RWPE2 (cell line): ENCODE measurements at regions not wholly inside any gene's neighbourhood (a gene's known extent, or its start where the extent isn't known, plus 50 kb on each side); places are given as distances from the start of the nearest gene placed in this dataset.

Source experiments
- ATAC-seq: fragments of 200-7000 bp; cut with Tn5 transposase; 3 replicates; pipeline ENCODE4 v1.9.1; 2021; ENCODE audit warnings: low read depth
- DNase-seq: peaks from one replicate; pipeline ENCODE4 v3.0.0-alpha.2; 2020; ENCODE audit warnings: low spot score
- H3K27ac ChIP-seq: fragments of 450-650 bp; 2 replicates; pipeline ENCODE4 v1.5.1; 2017; ENCODE audit warnings: mild to moderate bottlenecking; ENCODE audit not compliant: poor library complexity, severe bottlenecking
- H3K27me3 ChIP-seq: fragments of 250-450 bp; sonication (Bioruptor Pico); 2 replicates; pipeline ENCODE4 v1.5.1; 2021; ENCODE audit warnings: mild to moderate bottlenecking, moderate library complexity; ENCODE audit not compliant: insufficient read depth, poor library complexity, severe bottlenecking
- H3K36me3 ChIP-seq: fragments of 250-450 bp; sonication (Bioruptor Pico); 2 replicates; pipeline ENCODE4 v1.5.1; 2020; ENCODE audit warnings: low read depth, mild to moderate bottlenecking, moderate library complexity
- H3K4me1 ChIP-seq: fragments of 250-450 bp; sonication (Bioruptor Pico); 2 replicates; pipeline ENCODE4 v1.5.1; 2021; ENCODE audit warnings: mild to moderate bottlenecking, moderate library complexity; ENCODE audit not compliant: insufficient read depth, poor library complexity, severe bottlenecking
- H3K4me3 ChIP-seq: fragments of 250-450 bp; sonication (Bioruptor Pico); 2 replicates; pipeline ENCODE4 v1.5.1; 2021; ENCODE audit warnings: mild to moderate bottlenecking, moderate library complexity; ENCODE audit not compliant: severe bottlenecking
- H3K9me3 ChIP-seq: fragments of 250-450 bp; sonication (Bioruptor Pico); 2 replicates; pipeline ENCODE4 v1.5.1; 2021; ENCODE audit warnings: mild to moderate bottlenecking, moderate library complexity; ENCODE audit not compliant: severe bottlenecking
- CTCF ChIP-seq: fragments of 450-650 bp; IDR thresholded peaks from one replicate; pipeline ENCODE4 v1.5.1; 2017; ENCODE audit warnings: mild to moderate bottlenecking, moderate library complexity; ENCODE audit not compliant: poor library complexity, severe bottlenecking

- no peaks in the 10 kb centered on the region for H3K36me3 ChIP-seq
- no peak overlapping the region for H3K27ac ChIP-seq
- no peak for ATAC-seq
- no peak overlapping the region for H3K4me3 ChIP-seq
- H3K4me1 ChIP-seq: no peaks in the 10 kb centered on the region
- no peaks in the 10 kb centered on the region for H3K27me3 ChIP-seq
- H3K9me3 ChIP-seq: no peaks in the 10 kb centered on the region
- no peak for TF ChIP-seq CTCF
- DNase-seq: no peak
Observed at GRCh38 chr2:225971433-225971832, 571.9 kb downstream of the NYAP2 start.

- H3K4me3 ChIP-seq: no peak overlapping the region
- DNase-seq: no peak
- TF ChIP-seq CTCF: no peak
- H3K27me3 ChIP-seq: no peaks in the 10 kb centered on the region
- H3K4me1 ChIP-seq: no peaks in the 10 kb centered on the region
- no peaks in the 10 kb centered on the region for H3K36me3 ChIP-seq
- no peak overlapping the region for H3K27ac ChIP-seq
- H3K9me3 ChIP-seq: peaks cover 8% of the 10 kb centered on the region
- no peak for ATAC-seq
Observed at GRCh38 chr2:225948903-225949302, 549.4 kb downstream of the NYAP2 start.

GRCh38 chr2:225938991-225939390 lies 539.5 kb downstream of the NYAP2 start:
- DNase-seq: no peak
- no peak for ATAC-seq
- no peaks in the 10 kb centered on the region for H3K9me3 ChIP-seq
- H3K27me3 ChIP-seq: no peaks in the 10 kb centered on the region
- no peak overlapping the region for H3K27ac ChIP-seq
- no peak overlapping the region for H3K4me3 ChIP-seq
- no peak for TF ChIP-seq CTCF
- no peaks in the 10 kb centered on the region for H3K36me3 ChIP-seq
- H3K4me1 ChIP-seq: no peaks in the 10 kb centered on the region

GRCh38 chr2:225937625-225938187 lies 538.2 kb downstream of the NYAP2 start:
- no peak overlapping the region for H3K4me3 ChIP-seq
- no peaks in the 10 kb centered on the region for H3K9me3 ChIP-seq
- no peak for DNase-seq
- no peaks in the 10 kb centered on the region for H3K36me3 ChIP-seq
- H3K4me1 ChIP-seq: no peaks in the 10 kb centered on the region
- ATAC-seq: no peak
- H3K27me3 ChIP-seq: no peaks in the 10 kb centered on the region
- no peak for TF ChIP-seq CTCF
- no peak overlapping the region for H3K27ac ChIP-seq

GRCh38 chr2:225932811-225933413 lies 533.4 kb downstream of the NYAP2 start:
- H3K27me3 ChIP-seq: no peaks in the 10 kb centered on the region
- no peaks in the 10 kb centered on the region for H3K9me3 ChIP-seq
- ATAC-seq (no peak), DNase-seq (no peak)
- peaks cover 9% of the 10 kb centered on the region for H3K4me1 ChIP-seq
- TF ChIP-seq CTCF: no peak
- H3K4me3 ChIP-seq: no peak overlapping the region
- no peak overlapping the region for H3K27ac ChIP-seq
- H3K36me3 ChIP-seq: no peaks in the 10 kb centered on the region
